OCI-LY7 (cell line): ENCODE measurements at regions not wholly inside any gene's neighbourhood (a gene's known extent, or its start where the extent isn't known, plus 50 kb on each side); places are given as distances from the start of the nearest gene placed in this dataset.

Source experiments
- BruUV-seq: library from RNA; stranded (reverse); fragments of 400-500 nt; replicated peaks from 2 replicates; lab custom pipeline; 2021; lab: Mats Ljungman, UMichigan
- CTCF ChIA-PET: fragments of 300-600 bp; sonication (Branson Sonifier 250); formaldehyde crosslinking; loops from one replicate; lab custom pipeline; 2022; ENCODE audit warnings: antibody characterized with exemption; ENCODE audit not compliant: unreplicated experiment; lab: Charles Lee
- POLR2A ChIA-PET: fragments of 300-600 bp; sonication (Branson Sonifier 250); formaldehyde crosslinking; loops from one replicate; lab custom pipeline; 2022; ENCODE audit warnings: antibody characterized with exemption; lab: Charles Lee
- DNase-seq: peaks from one replicate; pipeline ENCODE4 v3.0.0-alpha.2; 2015; ENCODE audit warnings: low spot score
- H2AFZ ChIP-seq: fragments of 200-600 bp; sonication (generic), shearing (Covaris generic); 2 replicates; pipeline ENCODE4 v1.6.1; 2014; ENCODE audit warnings: mild to moderate bottlenecking, antibody characterized with exemption, low read length, moderate library complexity
- H3K27ac ChIP-seq: fragments of 200-600 bp; sonication (generic); 2 replicates; pipeline ENCODE4 v1.5.1; 2014; ENCODE audit warnings: mixed run types, low read depth, mild to moderate bottlenecking, moderate library complexity, low read length, inconsistent platforms; ENCODE audit not compliant: poor library complexity, severe bottlenecking
- H3K36me3 ChIP-seq: fragments of 200-600 bp; sonication (generic); 2 replicates; pipeline ENCODE4 v1.6.1; 2014; ENCODE audit warnings: mild to moderate bottlenecking, antibody characterized with exemption, low read length, moderate library complexity, mixed read lengths; ENCODE audit not compliant: insufficient read depth
- H3K4me1 ChIP-seq: fragments of 200-600 bp; sonication (generic); 2 replicates; pipeline ENCODE4 v1.5.1; 2014; ENCODE audit warnings: mild to moderate bottlenecking, low read length; ENCODE audit not compliant: insufficient read depth, poor library complexity, severe bottlenecking
- H3K4me2 ChIP-seq: fragments of 200-600 bp; sonication (generic); 2 replicates; pipeline ENCODE4 v1.6.1; 2014; ENCODE audit warnings: mild to moderate bottlenecking, low read length
- H3K4me3 ChIP-seq: fragments of 200-600 bp; sonication (generic); 2 replicates; pipeline ENCODE4 v1.5.1; 2014; ENCODE audit warnings: mild to moderate bottlenecking, low read depth, low read length; ENCODE audit not compliant: poor library complexity, severe bottlenecking
- H3K79me2 ChIP-seq: fragments of 200-600 bp; sonication (generic); 2 replicates; pipeline ENCODE4 v1.6.1; 2016; ENCODE audit warnings: low read depth, mild to moderate bottlenecking, low read length, moderate library complexity, mixed read lengths; ENCODE audit not compliant: insufficient read depth
- H3K9me2 ChIP-seq: fragments of 200-600 bp; sonication (generic); 2 replicates; pipeline ENCODE4 v1.6.1; 2016; ENCODE audit warnings: mild to moderate bottlenecking, low read length, mixed read lengths; ENCODE audit not compliant: insufficient read depth
- H3K9me3 ChIP-seq: fragments of 200-600 bp; sonication (generic); 2 replicates; pipeline ENCODE4 v1.6.1; 2014; ENCODE audit warnings: mild to moderate bottlenecking, mixed run types, low read length, mixed read lengths
- H4K20me1 ChIP-seq: fragments of 200-600 bp; sonication (generic); 2 replicates; pipeline ENCODE4 v1.6.1; 2014; ENCODE audit warnings: mild to moderate bottlenecking, antibody characterized with exemption, low read length, moderate library complexity, mixed read lengths; ENCODE audit not compliant: insufficient read depth
- CTCF ChIP-seq: fragments of 200-600 bp; sonication (generic); conservative IDR thresholded peaks from 2 replicates; pipeline ENCODE4 v1.5.1; 2014; ENCODE audit warnings: mild to moderate bottlenecking, antibody characterized with exemption, low read length, moderate library complexity, mixed read lengths
- EZH2phosphoT487 ChIP-seq: fragments of 200-600 bp; sonication (generic); IDR thresholded peaks from 2 replicates; pipeline ENCODE4 v1.6.1; 2018; ENCODE audit warnings: low read depth, borderline replicate concordance, mild to moderate bottlenecking, mixed run types, antibody characterized with exemption, low read length, moderate library complexity, mixed read lengths
- intact Hi-C: fragments of 100-400 bp; cut with micrococcal nuclease; formaldehyde crosslinking; loops from one replicate; pipeline ENCODE4 v1.10.0; 2022; ENCODE audit not compliant: unreplicated experiment

GRCh38 chr6:134731615-134732014 lies 218.3 kb downstream of the ALDH8A1 start:
- no peak overlapping the region for H3K27ac ChIP-seq
- H3K79me2 ChIP-seq: no peaks in the 10 kb centered on the region
- intact Hi-C loops: no loop called here
- no peak for DNase-seq
- H3K4me3 ChIP-seq: no peak overlapping the region
- no peaks in the 10 kb centered on the region for H4K20me1 ChIP-seq
- H3K4me1 ChIP-seq: no peaks in the 10 kb centered on the region
- no TSS peak for BruUV-seq
- no peaks in the 10 kb centered on the region for H3K9me2 ChIP-seq
- no peak overlapping the region for H3K4me2 ChIP-seq
- H3K9me3 ChIP-seq: no peaks in the 10 kb centered on the region
- ChIA-PET POLR2A (interaction anchor here (0.5 kb wide), 1 partner anchor 398 kb away, joined by 3 read pairs; no protein-coding TSS in a partner anchor), CTCF (no interaction called here)
- TF ChIP-seq CTCF: no peak
- no peak for TF ChIP-seq EZH2phosphoT487
- H3K36me3 ChIP-seq: no peaks in the 10 kb centered on the region
- H2AFZ ChIP-seq: no peak overlapping the region

- TF ChIP-seq CTCF (no peak), EZH2phosphoT487 (no peak)
- H3K4me1 ChIP-seq: no peaks in the 10 kb centered on the region
- no peaks in the 10 kb centered on the region for H3K79me2 ChIP-seq
- no peak overlapping the region for H3K4me2 ChIP-seq
- no peak for DNase-seq
- POLR2A ChIA-PET: interaction anchor here (0.6 kb wide), 1 partner anchor 244 kb away, joined by 3 read pairs; no protein-coding TSS in a partner anchor
- H3K27ac ChIP-seq: no peak overlapping the region
- H3K9me3 ChIP-seq: no peaks in the 10 kb centered on the region
- no peaks in the 10 kb centered on the region for H3K9me2 ChIP-seq
- no TSS peak for BruUV-seq
- CTCF ChIA-PET: no interaction called here
- H3K36me3 ChIP-seq: no peaks in the 10 kb centered on the region
- H2AFZ ChIP-seq: no peak overlapping the region
- H3K4me3 ChIP-seq: no peak overlapping the region
- intact Hi-C loops: no loop called here
- H4K20me1 ChIP-seq: no peaks in the 10 kb centered on the region
These were observed 219.9 kb downstream of the ALDH8A1 start for GRCh38 chr6:134730013-134730412.

GRCh38 chr6:134729561-134729960 lies 220.3 kb downstream of the ALDH8A1 start:
- no peak overlapping the region for H3K4me3 ChIP-seq
- intact Hi-C loops: no loop called here
- H3K9me3 ChIP-seq: no peaks in the 10 kb centered on the region
- no peak for TF ChIP-seq EZH2phosphoT487
- no peak for TF ChIP-seq CTCF
- no TSS peak for BruUV-seq
- H4K20me1 ChIP-seq: no peaks in the 10 kb centered on the region
- ChIA-PET POLR2A (interaction anchor here (0.6 kb wide), 1 partner anchor 244 kb away, joined by 3 read pairs; no protein-coding TSS in a partner anchor), CTCF (no interaction called here)
- H3K9me2 ChIP-seq: no peaks in the 10 kb centered on the region
- no peak overlapping the region for H3K4me2 ChIP-seq
- H3K79me2 ChIP-seq: no peaks in the 10 kb centered on the region
- H3K36me3 ChIP-seq: no peaks in the 10 kb centered on the region
- H2AFZ ChIP-seq: no peak overlapping the region
- DNase-seq: no peak
- H3K4me1 ChIP-seq: no peaks in the 10 kb centered on the region
- no peak overlapping the region for H3K27ac ChIP-seq
